K562 (cell line): ENCODE measurements at regions not wholly inside any gene's neighbourhood (a gene's known extent, or its start where the extent isn't known, plus 50 kb on each side); places are given as distances from the start of the nearest gene placed in this dataset.

Source experiments
- ATAC-seq: fragments of 200-7000 bp; cut with Tn5 transposase; 3 replicates; pipeline ENCODE4 v1.9.1; 2020; ENCODE audit warnings: moderate library complexity
- BruUV-seq: library from RNA; stranded (reverse); fragments of 400-500 nt; replicated peaks from 2 replicates; lab custom pipeline; 2021; lab: Mats Ljungman, UMichigan
- CTCF ChIA-PET: fragments of 300-600 bp; formaldehyde crosslinking; extraction: SDS; loops from one replicate; lab custom pipeline; 2021; ENCODE audit warnings: low intra/inter-chr PET ratio; lab: Yijun Ruan, JAX
- POLR2A ChIA-PET: fragments of 300-600, 350-650 bp; sonication (Branson Sonifier 250); formaldehyde crosslinking; extraction: SDS; loops from one replicate; lab custom pipeline; 2021; ENCODE audit warnings: antibody characterized with exemption, inconsistent platforms; lab: Yijun Ruan, JAX
- DNase-seq, 4 experiments: peaks; one replicate each; pipeline versions ENCODE4 v3.0.0 to v3.0.0-alpha.2; 2011 to 2018; ENCODE audit warnings: low spot score in 3 of 4, mixed read lengths in 3 of 4; ENCODE audit errors: extremely low read depth in 1 of 4
- FAIRE-seq: peaks from 2 replicates; lab custom pipeline; 2011; peaks lifted over from hg19 to GRCh38; lab: Jason Lieb, UNC
- H2AFZ ChIP-seq: 2 replicates; pipeline ENCODE4 v1.6.0; 2011; ENCODE audit warnings: low read depth, low read length, control low read depth, inconsistent platforms
- H3K27ac ChIP-seq: fragments of 200-600 bp; 3 replicates; pipeline ENCODE4 v1.8.0; 2011; ENCODE audit warnings: low read depth, mild to moderate bottlenecking, control low read depth, inconsistent platforms, low read length, moderate library complexity, mixed read lengths; ENCODE audit errors: extremely low read depth
- H3K27me3 ChIP-seq, 2 experiments: fragments of 300-600 bp in 1 of 2; 2 replicates in 1 of 2; 3 replicates in 1 of 2; pipeline versions ENCODE4 v1.6.0 to v1.8.0; 2011; ENCODE audit warnings: inconsistent platforms in 2 of 2, low read length in 2 of 2, mild to moderate bottlenecking in 1 of 2, mixed read lengths in 1 of 2, moderate library complexity in 1 of 2; ENCODE audit not compliant: control insufficient read depth in 2 of 2, insufficient read depth in 2 of 2
- H3K36me3 ChIP-seq: fragments of 300-600 bp; 3 replicates; pipeline ENCODE4 v1.8.0; 2011; ENCODE audit warnings: mild to moderate bottlenecking, low read length, inconsistent platforms; ENCODE audit not compliant: control insufficient read depth, insufficient read depth
- H3K4me1 ChIP-seq, 2 experiments: fragments of 200-600 bp in 1 of 2; replicated peaks in 1 of 2; 2 replicates in 1 of 2; 3 replicates in 1 of 2; pipeline versions ENCODE4 v1.5.1 to v1.8.0; 2011; ENCODE audit warnings: inconsistent platforms in 2 of 2, low read length in 2 of 2, mild to moderate bottlenecking in 1 of 2, mixed read lengths in 1 of 2, moderate library complexity in 1 of 2; ENCODE audit not compliant: control insufficient read depth in 2 of 2, insufficient read depth in 2 of 2
- H3K4me2 ChIP-seq: 2 replicates; pipeline ENCODE4 v1.6.1; 2011; ENCODE audit warnings: low read length, control low read depth, inconsistent platforms, mixed read lengths; ENCODE audit not compliant: insufficient read depth
- H3K4me3 ChIP-seq: fragments of 200-600 bp; sonication (generic), shearing (Covaris generic); 2 replicates; pipeline ENCODE4 v1.5.1; 2016; ENCODE audit warnings: control low read depth, inconsistent platforms
- H3K79me2 ChIP-seq: fragments of 200-600 bp; 3 replicates; pipeline ENCODE4 v1.8.0; 2011; ENCODE audit warnings: low read length, inconsistent platforms; ENCODE audit not compliant: control insufficient read depth, insufficient read depth
- H3K9ac ChIP-seq, 2 experiments: 2 replicates each; pipeline versions ENCODE4 v1.6.0 to v1.6.1; 2011; ENCODE audit warnings: low read depth in 2 of 2, low read length in 2 of 2, control low read depth in 1 of 2, inconsistent platforms in 1 of 2, mild to moderate bottlenecking in 1 of 2, mixed read lengths in 1 of 2; ENCODE audit not compliant: insufficient read depth in 1 of 2
- H3K9me1 ChIP-seq: one replicate; pipeline ENCODE4 v1.6.0; 2011; ENCODE audit warnings: inconsistent platforms, mild to moderate bottlenecking, low read length, moderate library complexity; ENCODE audit not compliant: control insufficient read depth, insufficient read depth
- H3K9me3 ChIP-seq: replicated peaks from 2 replicates; pipeline ENCODE4 v1.5.1; 2011; ENCODE audit warnings: low read depth, low read length, inconsistent platforms; ENCODE audit not compliant: control insufficient read depth, insufficient read depth
- H4K20me1 ChIP-seq: replicated peaks from 2 replicates; pipeline ENCODE4 v1.6.1; 2011; ENCODE audit warnings: low read length, inconsistent platforms, mixed read lengths; ENCODE audit not compliant: control insufficient read depth, insufficient read depth
- CHCHD3 ChIP-seq: fragments of 250-450 bp; sonication (Bioruptor Pico); IDR thresholded peaks from 2 replicates; pipeline ENCODE4 v2.1.2; 2022; ENCODE audit warnings: mild to moderate bottlenecking
- HIVEP1 ChIP-seq: fragments of 250-450 bp; sonication (Bioruptor Pico); IDR thresholded peaks from 2 replicates; pipeline ENCODE4 v1.4.0; 2020; ENCODE audit warnings: mild to moderate bottlenecking
- IRF2 ChIP-seq: sonication (generic); formaldehyde crosslinking; IDR thresholded peaks from 2 replicates; pipeline ENCODE4 v1.8.1; 2022; ENCODE audit warnings: mild to moderate bottlenecking, missing genetic modification reagents
- KLF13 ChIP-seq: fragments of 450-650 bp; IDR thresholded peaks from 2 replicates; pipeline ENCODE4 v1.6.1; 2016; ENCODE audit warnings: missing genetic modification characterization, low read depth, mild to moderate bottlenecking, missing compliant biosample characterization, moderate library complexity, borderline replicate concordance
- NEUROD1 ChIP-seq: fragments of 150-350 bp; IDR thresholded peaks from 2 replicates; pipeline ENCODE4 v1.6.1; 2014; ENCODE audit warnings: borderline replicate concordance, low read length, low read depth; ENCODE audit not compliant: partially characterized antibody
- PCBP2 ChIP-seq: fragments of 200-400 bp; formaldehyde crosslinking; IDR thresholded peaks from 2 replicates; pipeline ENCODE4 v1.6.1; 2018; ENCODE audit warnings: low read length, low read depth, mild to moderate bottlenecking, moderate library complexity; ENCODE audit not compliant: poor library complexity, severe bottlenecking
- POLR2A ChIP-seq: fragments of 450-650 bp; conservative IDR thresholded peaks from 2 replicates; pipeline ENCODE4 v1.6.1; 2016
- RAD21 ChIP-seq, 2 experiments: fragments of 250-450 bp in 1 of 2; fragments of 450-650 bp in 1 of 2; sonication (Bioruptor Pico) in 1 of 2; formaldehyde crosslinking in 1 of 2; IDR thresholded peaks in 1 of 2; conservative IDR thresholded peaks in 1 of 2; 2 replicates each; pipeline versions ENCODE4 v1.4.0 to v1.8.0; 2020 to 2022; ENCODE audit warnings: mild to moderate bottlenecking in 2 of 2, moderate library complexity in 1 of 2
- RUNX1 ChIP-seq: sonication (generic); IDR thresholded peaks from 2 replicates; pipeline ENCODE4 v1.6.1; 2016; ENCODE audit warnings: antibody characterized with exemption, low read depth
- SIRT6 ChIP-seq: IDR thresholded peaks from one replicate; pipeline ENCODE4 v1.6.1; 2012; ENCODE audit warnings: low read depth, mild to moderate bottlenecking, control low read depth, inconsistent platforms, low read length, moderate library complexity
- U2AF1 ChIP-seq: fragments of 200-400 bp; formaldehyde crosslinking; optimal IDR thresholded peaks from 2 replicates; pipeline ENCODE3; 2017; ENCODE audit warnings: mild to moderate bottlenecking, low read depth, low read length, moderate library complexity
- ZNF778 ChIP-seq: fragments of 450-650 bp; formaldehyde crosslinking; IDR thresholded peaks from 2 replicates; pipeline ENCODE4 v1.4.0; 2020; ENCODE audit warnings: mild to moderate bottlenecking, moderate library complexity
- ZNF785 ChIP-seq: fragments of 250-450 bp; sonication (Bioruptor Pico); IDR thresholded peaks from 2 replicates; pipeline ENCODE4 v1.4.0; 2020; ENCODE audit warnings: mild to moderate bottlenecking
- WGBS: fragments of 100-300 bp; shearing (Covaris generic); methylation state at CpG from one replicate; pipeline ENCODE4 v1.1.6; 2016; ENCODE audit warnings: low coverage, mixed read lengths; ENCODE audit not compliant: insufficient coverage; ENCODE audit errors: missing lambda C conversion rate; 5-methylcytosine and 5-hydroxymethylcytosine counted together
- in situ Hi-C: fragments of 300-500 bp; cut with MboI; formaldehyde crosslinking; loops from 4 replicates; pipeline ENCODE4 v1.15.0; 2018; ENCODE audit warnings: inconsistent platforms, mixed read lengths
- intact Hi-C: fragments of 100-400 bp; cut with micrococcal nuclease; formaldehyde crosslinking; loops from 2 replicates; pipeline ENCODE4 v1.14.2; 2022

DNA sequence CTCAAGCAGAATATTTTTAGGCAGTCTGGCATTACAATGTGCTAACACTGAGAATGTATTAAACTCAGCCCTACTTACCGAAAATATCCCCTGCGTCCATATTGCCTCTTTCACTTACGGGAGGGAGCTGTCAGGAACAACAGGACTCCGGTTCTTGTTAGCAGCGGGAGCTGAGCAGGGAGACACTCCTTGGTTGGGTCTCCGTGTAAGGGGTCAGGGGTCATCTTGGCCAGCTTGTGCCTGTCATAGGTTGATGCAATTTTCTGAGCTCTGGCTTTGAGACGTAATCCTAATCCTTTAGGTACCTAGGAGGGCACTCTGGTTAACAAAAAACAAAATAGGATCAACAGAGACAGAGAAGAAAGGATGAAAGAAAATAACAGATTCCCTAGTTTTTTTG is 1477.2 kb downstream of the BRD1 start (continued):
- no peak for TF ChIP-seq NEUROD1
- no peak for TF ChIP-seq CHCHD3 (CRISPR knock-in tag)
- TF ChIP-seq ZNF778, result no peak

DNA sequence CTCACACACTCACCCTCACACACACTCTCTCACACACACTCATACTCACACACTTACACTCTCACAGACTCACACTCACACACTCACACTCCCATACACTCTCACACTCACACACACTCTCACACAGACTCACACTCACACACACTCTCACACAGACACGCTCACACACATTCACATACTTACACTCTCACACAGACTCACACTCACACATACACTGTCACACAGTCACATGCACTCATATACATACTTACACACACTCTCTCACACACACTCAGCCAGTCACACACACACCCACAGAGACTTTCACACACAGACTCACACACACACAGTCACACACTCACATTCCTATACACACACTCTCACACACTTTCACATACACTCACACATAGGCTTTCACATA is 1478.8 kb downstream of the BRD1 start:
- FAIRE-seq (no peak), ATAC-seq (no peak), DNase-seq (no peak)
- Histone ChIP-seq H3K27me3 (no peaks in the 10 kb centered on the region; a peak in 1 of 5 replicates), H3K4me1 (no peaks in the 10 kb centered on the region), H3K9me1 (no peaks in the 10 kb centered on the region), H3K36me3 (no peaks in the 10 kb centered on the region), H3K9me3 (no peaks in the 10 kb centered on the region), H3K27ac (no peak overlapping the region), H3K9ac (no peak overlapping the region), H3K4me2 (no peak overlapping the region), H4K20me1 (no peaks in the 10 kb centered on the region), H3K4me3 (no peak overlapping the region), H2AFZ (no peak overlapping the region), H3K79me2 (no peaks in the 10 kb centered on the region)
- in situ Hi-C loops (no loop called here), intact Hi-C loops (no loop called here)
- POLR2A ChIA-PET, result no interaction called here
- no CpG with 5 or more reads among the region's 1 CpG for WGBS
- CTCF ChIA-PET, result no interaction called here
- no TSS peak for BruUV-seq
- TF ChIP-seq KLF13 (tag), result no peak
- no peak for TF ChIP-seq RAD21 (CRISPR knock-in tag; conservative IDR thresholded peaks at IDR 0.05 in 1 of 2, IDR thresholded peaks at IDR 0.05 in 1 of 2)
- no peak for TF ChIP-seq RUNX1
- TF ChIP-seq SIRT6, result no peak
- no peak for TF ChIP-seq HIVEP1 (CRISPR knock-in tag)
- no peak for TF ChIP-seq ZNF785 (CRISPR knock-in tag)
- TF ChIP-seq U2AF1, result no peak
- no peak for TF ChIP-seq POLR2A
- no peak for TF ChIP-seq IRF2
- no peak for TF ChIP-seq PCBP2
